Keratinocyte (primary cell): ENCODE measurements at regions not wholly inside any gene's neighbourhood (a gene's known extent, or its start where the extent isn't known, plus 50 kb on each side); places are given as distances from the start of the nearest gene placed in this dataset.
"Not testable (repeated sequence)": the region's sequence is repeated elsewhere in the genome, so short reads cannot be mapped to it uniquely, and the experiment has no call there.

Experiments used
- DNase-seq: peaks from one replicate; pipeline ENCODE4 v3.0.0-alpha.2; 2011; ENCODE audit warnings: low read depth, missing footprints, low spot score
- FAIRE-seq: peaks from 2 replicates; lab custom pipeline; 2011; peaks lifted over from hg19 to GRCh38; lab: Jason Lieb, UNC
- H2AFZ ChIP-seq: 2 replicates; pipeline ENCODE4 v1.6.0; 2012; ENCODE audit warnings: low read length, control low read depth, inconsistent platforms; ENCODE audit not compliant: control insufficient read depth
- H3K27ac ChIP-seq: 2 replicates; pipeline ENCODE4 v1.5.1; 2011; ENCODE audit warnings: low read length; ENCODE audit not compliant: control insufficient read depth, insufficient read depth
- H3K27me3 ChIP-seq: 3 replicates; pipeline ENCODE4 v1.6.0; 2011; ENCODE audit warnings: low read length; ENCODE audit not compliant: control insufficient read depth, insufficient read depth; ENCODE audit errors: extremely low read depth
- H3K36me3 ChIP-seq, 2 experiments: 2 replicates in 1 of 2; 3 replicates in 1 of 2; pipeline ENCODE4 v1.5.1; 2011; ENCODE audit warnings: low read length in 2 of 2, mild to moderate bottlenecking in 1 of 2; ENCODE audit not compliant: control insufficient read depth in 2 of 2, insufficient read depth in 2 of 2; ENCODE audit errors: extremely low read depth in 1 of 2
- H3K4me1 ChIP-seq: 3 replicates; pipeline ENCODE4 v1.5.1; 2011; ENCODE audit warnings: low read length; ENCODE audit not compliant: control insufficient read depth, insufficient read depth; ENCODE audit errors: extremely low read depth
- H3K4me2 ChIP-seq: 3 replicates; pipeline ENCODE4 v1.6.0; 2011; ENCODE audit warnings: low read depth, low read length; ENCODE audit not compliant: control insufficient read depth, insufficient read depth; ENCODE audit errors: extremely low read depth
- H3K4me3 ChIP-seq, 3 experiments: fragments of 200-600 bp in 1 of 3; sonication (generic) in 1 of 3; 2 replicates in 2 of 3; 3 replicates in 1 of 3; pipeline ENCODE4 v1.5.1; 2011 to 2016; ENCODE audit warnings: low read length in 3 of 3, mild to moderate bottlenecking in 3 of 3, control low read depth in 2 of 3, inconsistent platforms in 1 of 3, low read depth in 1 of 3, mixed read lengths in 1 of 3, mixed run types in 1 of 3, moderate library complexity in 1 of 3; ENCODE audit not compliant: control insufficient read depth in 2 of 3, insufficient read depth in 2 of 3; ENCODE audit errors: extremely low read depth in 1 of 3
- H3K79me2 ChIP-seq: 2 replicates; pipeline ENCODE4 v1.6.0; 2012; ENCODE audit warnings: low read length; ENCODE audit not compliant: control insufficient read depth, insufficient read depth
- H3K9ac ChIP-seq: 3 replicates; pipeline ENCODE4 v1.6.0; 2011; ENCODE audit warnings: low read length; ENCODE audit not compliant: control insufficient read depth, insufficient read depth; ENCODE audit errors: extremely low read depth
- H3K9me1 ChIP-seq: 3 replicates; pipeline ENCODE4 v1.6.0; 2011; ENCODE audit warnings: low read length; ENCODE audit not compliant: control insufficient read depth, insufficient read depth; ENCODE audit errors: extremely low read depth
- H3K9me3 ChIP-seq: 2 replicates; pipeline ENCODE4 v1.5.1; 2012; ENCODE audit warnings: low read depth, low read length; ENCODE audit not compliant: control insufficient read depth
- H4K20me1 ChIP-seq: 3 replicates; pipeline ENCODE4 v1.6.0; 2011; ENCODE audit warnings: low read length; ENCODE audit not compliant: control insufficient read depth, insufficient read depth; ENCODE audit errors: extremely low read depth
- dilution Hi-C: fragments of 300-500 bp; cut with MboI; formaldehyde crosslinking; loops from one replicate; pipeline ENCODE4 v1.7.0; 2020; ENCODE audit warnings: low sequenced_read_pairs; ENCODE audit not compliant: extremely low pct_ligation_motif_present

- H2AFZ ChIP-seq, H3K4me3 ChIP-seq, H3K79me2 ChIP-seq, H3K27me3 ChIP-seq, FAIRE-seq, H3K9me1 ChIP-seq, H4K20me1 ChIP-seq, H3K4me2 ChIP-seq, H3K36me3 ChIP-seq, H3K9ac ChIP-seq, H3K4me1 ChIP-seq, dilution Hi-C loops, H3K9me3 ChIP-seq, H3K27ac ChIP-seq, DNase-seq: not testable (repeated sequence)
Observed at GRCh38 chr17:45554479-45554878, 64.0 kb upstream of the PLEKHM1 start.

GRCh38 chr17:45558821-45559220 lies 68.3 kb upstream of the PLEKHM1 start:
- H4K20me1 ChIP-seq, H3K9me3 ChIP-seq, H3K79me2 ChIP-seq, dilution Hi-C loops, H3K27me3 ChIP-seq, H3K9ac ChIP-seq, H3K4me2 ChIP-seq, FAIRE-seq, H3K4me3 ChIP-seq, H3K9me1 ChIP-seq, H3K4me1 ChIP-seq, DNase-seq, H3K27ac ChIP-seq, H3K36me3 ChIP-seq, H2AFZ ChIP-seq: not testable (repeated sequence)

GRCh38 chr17:45562868-45563267 lies 72.3 kb upstream of the PLEKHM1 start:
- H3K9me1 ChIP-seq, H3K9ac ChIP-seq, H3K9me3 ChIP-seq, H3K27ac ChIP-seq, H3K79me2 ChIP-seq, H3K4me3 ChIP-seq, H4K20me1 ChIP-seq, H2AFZ ChIP-seq, FAIRE-seq, dilution Hi-C loops, DNase-seq, H3K4me2 ChIP-seq, H3K27me3 ChIP-seq, H3K36me3 ChIP-seq, H3K4me1 ChIP-seq: not testable (repeated sequence)

- H3K36me3 ChIP-seq, H4K20me1 ChIP-seq, H3K9ac ChIP-seq, H3K79me2 ChIP-seq, H3K9me1 ChIP-seq, H3K4me3 ChIP-seq, DNase-seq, H3K27ac ChIP-seq, H3K4me2 ChIP-seq, FAIRE-seq, dilution Hi-C loops, H3K4me1 ChIP-seq, H2AFZ ChIP-seq, H3K27me3 ChIP-seq, H3K9me3 ChIP-seq: not testable (repeated sequence)
Observed at GRCh38 chr17:45563283-45563682, 72.8 kb upstream of the PLEKHM1 start.

- H3K4me2 ChIP-seq, H2AFZ ChIP-seq, H3K9me3 ChIP-seq, H3K27me3 ChIP-seq, dilution Hi-C loops, H3K36me3 ChIP-seq, FAIRE-seq, H3K4me1 ChIP-seq, H3K9me1 ChIP-seq, H4K20me1 ChIP-seq, H3K9ac ChIP-seq, H3K27ac ChIP-seq, H3K79me2 ChIP-seq, H3K4me3 ChIP-seq, DNase-seq: not testable (repeated sequence)
Observed at GRCh38 chr17:45568275-45568674, 77.8 kb upstream of the PLEKHM1 start.
